ENCODE measurements at regions not wholly inside any gene's neighbourhood (a gene's known extent, or its start where the extent isn't known, plus 50 kb on each side); places are given as distances from the start of the nearest gene placed in this dataset.

- no peak for TF ChIP-seq CTCF (IDR thresholded peaks at IDR 0.05)
- no peak for TF ChIP-seq POLR2A (IDR thresholded peaks at IDR 0.05)
Observed at GRCh38 chrX:10380300-10380699, 223.5 kb downstream of the CLCN4 start.
